ENCODE measurements at regions not wholly inside any gene's neighbourhood (a gene's known extent, or its start where the extent isn't known, plus 50 kb on each side); places are given as distances from the start of the nearest gene placed in this dataset.
A peak's percentile ranks its signal among the peaks of the same experiment; 100 is the strongest.

DNA sequence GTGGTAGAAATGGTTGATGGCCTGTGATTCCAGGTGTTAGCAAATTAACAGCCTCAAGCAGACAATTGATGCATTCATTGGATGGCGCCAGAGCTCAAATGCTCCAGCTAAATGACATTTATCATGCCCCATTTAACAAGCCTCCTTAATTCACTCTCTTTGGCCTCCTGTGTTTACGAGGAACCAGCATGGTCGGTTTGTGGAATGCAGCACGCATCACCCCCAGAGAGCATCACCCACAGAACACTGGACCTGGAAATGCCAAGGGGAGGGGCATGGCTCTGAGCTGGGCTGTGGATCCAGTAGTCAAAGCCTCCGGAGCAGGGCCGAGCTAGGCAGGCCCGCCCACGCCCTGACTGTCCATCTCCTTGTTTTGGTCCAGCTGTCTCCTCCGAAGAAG lies 434.0 kb downstream of the GADD45G start:
- Histone ChIP-seq H3K27me3 (replicated peaks in 1 of 4; ENCODE audit: control insufficient read depth in 3 of 4, extremely low read depth in 1 of 4, insufficient read depth in 3 of 4, low read length in 3 of 4) (no peaks in the 10 kb centered on the region), H2AK5ac (ENCODE audit: low read depth, low read length) (no peak overlapping the region), H3K56ac (replicated peaks; ENCODE audit: insufficient read length, low read depth, low read length) (no peak overlapping the region), H3K4ac (replicated peaks; ENCODE audit: insufficient read length, low read depth, low read length) (no peak overlapping the region), H2BK15ac (ENCODE audit: low read length) (no peak overlapping the region), H3K14ac (ENCODE audit: insufficient read length) (no peak overlapping the region), H2BK20ac (ENCODE audit: low read length) (no peak overlapping the region), H2BK120ac (replicated peaks; ENCODE audit: low read depth, low read length) (no peak overlapping the region), H3K18ac (ENCODE audit: extremely low read depth, low read length) (no peak overlapping the region), H2BK12ac (ENCODE audit: low read depth, low read length) (no peak overlapping the region), H4K8ac (ENCODE audit: extremely low read depth, insufficient read depth, low read length) (no peak overlapping the region), H4K91ac (replicated peaks; ENCODE audit: insufficient read length, low read length) (no peak overlapping the region), H3K4me1 (replicated peaks in 1 of 4; ENCODE audit: control insufficient read depth in 3 of 4, insufficient read depth in 4 of 4, low read length in 3 of 4) (peaks cover 2 to 8% (median 6%) of the 10 kb centered on the region in 4 experiments; a peak in 6 of 7 replicates), H3K36me3 (ENCODE audit: control insufficient read depth in 2 of 4, insufficient read depth in 4 of 4, low read length in 3 of 4) (no peaks in the 10 kb centered on the region), H2AFZ (ENCODE audit: low read length) (no peak overlapping the region), H3K4me2 (ENCODE audit: insufficient read depth in 1 of 2, low read depth in 2 of 2, low read length in 2 of 2) (no peak overlapping the region), H3K79me1 (ENCODE audit: low read depth, low read length) (no peaks in the 10 kb centered on the region), H3K9ac (replicated peaks in 1 of 4; ENCODE audit: extremely low read depth in 1 of 4, low read depth in 3 of 4, low read length in 3 of 4) (no peak overlapping the region), H3K9me3 (ENCODE audit: insufficient read depth in 2 of 2, low read depth in 1 of 2, low read length in 1 of 2) (no peaks in the 10 kb centered on the region), H2BK5ac (ENCODE audit: low read depth, low read length) (no peak overlapping the region), H3K4me3 (ENCODE audit: extremely low read depth in 1 of 4, insufficient read depth in 2 of 4, low read depth in 3 of 4, low read length in 4 of 4) (no peak overlapping the region), H4K5ac (ENCODE audit: insufficient read length, low read depth, low read length) (no peak overlapping the region), H4K20me1 (replicated peaks in 1 of 2; ENCODE audit: control insufficient read depth in 1 of 2, insufficient read depth in 2 of 2, low read length in 2 of 2) (no peaks in the 10 kb centered on the region), H3K23me2 (ENCODE audit: low read depth, low read length) (no peaks in the 10 kb centered on the region), H3K27ac (ENCODE audit: low read depth, low read length) (no peak overlapping the region), H3K79me2 (ENCODE audit: control insufficient read depth in 1 of 2, insufficient read depth in 2 of 2, low read length in 2 of 2) (no peaks in the 10 kb centered on the region), H3K23ac (ENCODE audit: insufficient read length) (no peak overlapping the region)
- ChIA-PET CTCF (ENCODE audit: partially characterized antibody) (interaction anchor here (1.4 to 4.0 kb wide), 3 partner anchors 14 to 441 kb away, joined by 3 to 17 read pairs (median 6); no protein-coding TSS in a partner anchor), POLR2A (ENCODE audit: partially characterized antibody) (no interaction called here)
- WGBS, 2 experiments (ENCODE audit: extremely low coverage in 1 of 2, insufficient coverage in 1 of 2, insufficient read length in 1 of 2, insufficient replicate concordance in 2 of 2, low coverage in 1 of 2, low lambda C conversion rate in 2 of 2, missing lambda C conversion rate in 1 of 2), result 87% methylated on average over 9 of the region's 9 CpGs; no CpG with 5 or more reads in 1 of the 2 experiments
- TF ChIP-seq HDAC2 (IDR thresholded peaks at IDR 0.05; ENCODE audit: borderline replicate concordance in 1 of 2, low read depth in 2 of 2, low read length in 2 of 2), result no peak
- no peak for TF ChIP-seq POU5F1 (IDR thresholded peaks at IDR 0.05; ENCODE audit: low read depth, low read length)
- TF ChIP-seq CTBP2 (IDR thresholded peaks at IDR 0.05; ENCODE audit: borderline replicate concordance, insufficient read depth, insufficient read length, low read length), result no peak
- no peak for TF ChIP-seq SP4 (IDR thresholded peaks at IDR 0.05; ENCODE audit: low read length)
- TF ChIP-seq, protein P1, sequence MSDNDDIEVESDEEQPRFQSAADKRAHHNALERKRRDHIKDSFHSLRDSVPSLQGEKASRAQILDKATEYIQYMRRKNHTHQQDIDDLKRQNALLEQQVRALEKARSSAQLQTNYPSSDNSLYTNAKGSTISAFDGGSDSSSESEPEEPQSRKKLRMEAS (IDR thresholded peaks at IDR 0.05), result no peak
- TF ChIP-seq EZH2 (IDR thresholded peaks at IDR 0.05; ENCODE audit: low read depth, low read length, severe bottlenecking), result no peak
- no peak for FAIRE-seq
- DNase-seq (ENCODE audit: low read depth in 1 of 2, low spot score in 2 of 2), result peak in 1 of 2 experiments; percentile 41

All from H1 (cell line).